HepG2 (cell line): ENCODE measurements at regions not wholly inside any gene's neighbourhood (a gene's known extent, or its start where the extent isn't known, plus 50 kb on each side); places are given as distances from the start of the nearest gene placed in this dataset.

Experiments
- ATAC-seq: fragments of 200-7000 bp; cut with Tn5 transposase; 3 replicates; pipeline ENCODE4 v1.9.1; 2020; ENCODE audit warnings: mild to moderate bottlenecking, moderate library complexity
- BruUV-seq: library from RNA; stranded (reverse); fragments of 400-500 nt; replicated peaks from 2 replicates; lab custom pipeline; 2021; lab: Mats Ljungman, UMichigan
- CTCF ChIA-PET: fragments of 300-600 bp; formaldehyde crosslinking; extraction: SDS; loops from one replicate; lab custom pipeline; 2021; ENCODE audit warnings: low total read pairs, inconsistent platforms, low intra/inter-chr PET ratio; lab: Yijun Ruan, JAX
- POLR2A ChIA-PET: fragments of 350-600 bp; sonication (Branson Sonifier 250); formaldehyde crosslinking; loops from one replicate; lab custom pipeline; 2020; ENCODE audit warnings: antibody characterized with exemption, inconsistent platforms; lab: Yijun Ruan, JAX
- DNase-seq: peaks from one replicate; pipeline ENCODE4 v3.0.0-alpha.2; 2015; ENCODE audit warnings: low spot score
- FAIRE-seq: peaks from 3 replicates; lab custom pipeline; 2011; peaks lifted over from hg19 to GRCh38; lab: Jason Lieb, UNC
- H2AFZ ChIP-seq: one replicate; pipeline ENCODE4 v1.6.1; 2011; ENCODE audit warnings: low read length, inconsistent platforms
- H3K27ac ChIP-seq: fragments of 300-600 bp; 3 replicates; pipeline ENCODE4 v1.8.0; 2011; ENCODE audit warnings: mixed run types, mild to moderate bottlenecking, mixed read lengths, low read length, inconsistent platforms; ENCODE audit not compliant: insufficient read depth; ENCODE audit errors: extremely low read length
- H3K27me3 ChIP-seq, 2 experiments: fragments of 200-600 bp in 1 of 2; 2 replicates in 1 of 2; 3 replicates in 1 of 2; pipeline versions ENCODE4 v1.6.0 to v1.8.0; 2011; ENCODE audit warnings: low read length in 2 of 2, mild to moderate bottlenecking in 2 of 2, moderate library complexity in 2 of 2, inconsistent platforms in 1 of 2; ENCODE audit not compliant: insufficient read depth in 2 of 2, control insufficient read depth in 1 of 2
- H3K36me3 ChIP-seq, 2 experiments: fragments of 200-600 bp in 1 of 2; replicated peaks in 1 of 2; 2 replicates in 1 of 2; 3 replicates in 1 of 2; pipeline versions ENCODE4 v1.5.1 to v1.8.0; 2011; ENCODE audit warnings: low read length in 2 of 2, inconsistent platforms in 1 of 2; ENCODE audit not compliant: insufficient read depth in 2 of 2, control insufficient read depth in 1 of 2
- H3K4me1 ChIP-seq: 2 replicates; pipeline ENCODE4 v1.5.1; 2012; ENCODE audit warnings: low read length, inconsistent platforms; ENCODE audit not compliant: insufficient read depth
- H3K4me2 ChIP-seq: 2 replicates; pipeline ENCODE4 v1.6.0; 2011; ENCODE audit warnings: low read depth, low read length, inconsistent platforms
- H3K4me3 ChIP-seq, 3 experiments: fragments of 200-600 bp in 1 of 3; sonication (generic), shearing (Covaris generic) in 1 of 3; replicated peaks in 1 of 3; 2 replicates each; pipeline ENCODE4 v1.5.1; 2011 to 2016; ENCODE audit warnings: low read length in 3 of 3, inconsistent platforms in 2 of 3, low read depth in 2 of 3, mild to moderate bottlenecking in 2 of 3, control low read depth in 1 of 3, mixed read lengths in 1 of 3; ENCODE audit not compliant: insufficient read depth in 1 of 3
- H3K79me2 ChIP-seq: one replicate; pipeline ENCODE4 v1.6.1; 2011; ENCODE audit warnings: low read length, inconsistent platforms; ENCODE audit not compliant: insufficient read depth
- H3K9ac ChIP-seq: 2 replicates; pipeline ENCODE4 v1.6.0; 2011; ENCODE audit warnings: mild to moderate bottlenecking, low read depth, low read length, inconsistent platforms; ENCODE audit not compliant: insufficient read depth
- H3K9me3 ChIP-seq: 2 replicates; pipeline ENCODE4 v1.5.1; 2012; ENCODE audit warnings: mild to moderate bottlenecking, low read length
- H4K20me1 ChIP-seq: 2 replicates; pipeline ENCODE4 v1.6.0; 2011; ENCODE audit warnings: inconsistent platforms, mild to moderate bottlenecking, low read length, moderate library complexity; ENCODE audit not compliant: insufficient read depth
- ARID3A ChIP-seq: IDR thresholded peaks from 2 replicates; pipeline ENCODE4 v1.6.1; 2012; ENCODE audit warnings: low read depth, low read length, improper control_type of control experiment
- HNF1B ChIP-seq: sonication (generic); formaldehyde crosslinking; IDR thresholded peaks from 2 replicates; pipeline ENCODE4 v1.5.1; 2020; ENCODE audit warnings: mild to moderate bottlenecking, moderate library complexity, missing genetic modification reagents
- KDM4B ChIP-seq: sonication (generic); formaldehyde crosslinking; IDR thresholded peaks from 2 replicates; pipeline ENCODE4 v1.4.0; 2020; ENCODE audit warnings: missing genetic modification reagents
- NFIB ChIP-seq: sonication (generic); formaldehyde crosslinking; IDR thresholded peaks from 2 replicates; pipeline ENCODE4 v1.9.0; 2021; ENCODE audit warnings: missing genetic modification reagents, mild to moderate bottlenecking, borderline replicate concordance
- TP53 ChIP-seq: sonication (generic); formaldehyde crosslinking; conservative IDR thresholded peaks from 2 replicates; pipeline ENCODE4 v1.4.0; 2020; ENCODE audit warnings: missing genetic modification reagents
- ZBTB2 ChIP-seq: sonication (generic); formaldehyde crosslinking; IDR thresholded peaks from 2 replicates; pipeline ENCODE4 v1.8.0; 2022; ENCODE audit warnings: low read depth, missing genetic modification reagents
- ZBTB4 ChIP-seq: sonication (generic); formaldehyde crosslinking; IDR thresholded peaks from 2 replicates; pipeline ENCODE4 v1.4.0; 2020; ENCODE audit warnings: missing genetic modification reagents, mild to moderate bottlenecking, borderline replicate concordance
- ZNF776 ChIP-seq: sonication (generic); formaldehyde crosslinking; IDR thresholded peaks from 2 replicates; pipeline ENCODE4 v1.4.0; 2020; ENCODE audit warnings: mild to moderate bottlenecking, missing genetic modification reagents
- WGBS: methylation state at CpG from one replicate; pipeline ENCODE4 v1.1.6; 2017; ENCODE audit warnings: low lambda C conversion rate; 5-methylcytosine and 5-hydroxymethylcytosine counted together
- in situ Hi-C: cut with HindIII; loops from 2 replicates; pipeline ENCODE4 v1.10.0; 2017; ENCODE audit warnings: low pct_unique_long_range_greater_than_20kb; ENCODE audit not compliant: extremely low pct_ligation_motif_present
- intact Hi-C: fragments of 100-400 bp; cut with micrococcal nuclease; formaldehyde crosslinking; loops from one replicate; pipeline ENCODE4 v1.10.0; 2022; ENCODE audit not compliant: unreplicated experiment

GRCh38 chr2:175728032-175728431, 274.0 kb downstream of the LNPK start:
- 84% methylated on average over 4 of the region's 4 CpGs for WGBS
- BruUV-seq = no TSS peak
- FAIRE-seq = no peak

More at GRCh38 chr2:175728032-175728431, 274.0 kb downstream of the LNPK start:
- POLR2A ChIA-PET = no interaction called here
- DNase-seq = no peak
- ATAC-seq = no peak
- Histone ChIP-seq H3K36me3 (peaks cover 0 to 3% of the 10 kb centered on the region in 2 experiments; a peak in 1 of 5 replicates), H3K4me3 (no peak overlapping the region), H3K9ac (no peak overlapping the region), H3K27ac (no peak overlapping the region), H4K20me1 (no peaks in the 10 kb centered on the region), H3K9me3 (peaks cover under 1% of the 10 kb centered on the region; the same call in 1 of the 2 replicates), H2AFZ (no peak overlapping the region), H3K27me3 (no peaks in the 10 kb centered on the region), H3K4me1 (peaks cover 13% of the 10 kb centered on the region), H3K79me2 (no peaks in the 10 kb centered on the region), H3K4me2 (no peak overlapping the region)
- CTCF ChIA-PET = no interaction called here
- intact Hi-C loops = no loop called here
- in situ Hi-C loops = no loop called here
- no peak for TF ChIP-seq ARID3A
- TF ChIP-seq NFIB (CRISPR knock-in tag) = no peak
- TF ChIP-seq ZNF776 = no peak
- TF ChIP-seq HNF1B (CRISPR knock-in tag) = no peak
- TF ChIP-seq ZBTB4 (CRISPR knock-in tag) = no peak
- no peak for TF ChIP-seq KDM4B
- no peak for TF ChIP-seq TP53 (CRISPR knock-in tag)
- no peak for TF ChIP-seq ZBTB2 (CRISPR knock-in tag)
